ENCODE measurements at regions not wholly inside any gene's neighbourhood (a gene's known extent, or its start where the extent isn't known, plus 50 kb on each side); places are given as distances from the start of the nearest gene placed in this dataset.

DNA sequence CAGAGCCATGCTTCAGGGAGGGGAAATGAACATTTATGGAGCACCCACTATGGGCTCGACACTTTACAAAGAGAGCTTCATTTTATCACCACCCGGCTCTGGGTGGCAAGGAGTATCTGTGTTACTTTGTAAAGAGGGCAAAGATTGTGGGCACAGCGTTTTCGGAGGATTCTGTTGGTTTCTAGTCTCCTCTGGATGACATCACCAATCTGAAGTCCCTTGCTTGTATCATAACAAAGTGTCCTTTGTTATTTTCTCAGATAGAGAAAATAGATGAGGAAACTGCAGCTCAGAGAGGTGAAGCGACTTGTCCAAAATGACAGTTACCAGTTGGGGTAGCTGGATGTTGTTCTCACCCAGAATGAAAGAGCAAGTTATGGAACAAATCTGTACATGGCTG is 162.8 kb downstream of the GLI2 start:
- no peak overlapping the region for H3K27ac Mint-ChIP-seq
- Histone ChIP-seq H3K36me3 (replicated peaks in 1 of 2; ENCODE audit: control extremely low read depth in 1 of 2, control insufficient read depth in 1 of 2, extremely low read depth in 1 of 2, insufficient read depth in 2 of 2, low read length in 1 of 2) (no peaks in the 10 kb centered on the region), H3K4me3 (ENCODE audit: control extremely low read depth in 1 of 5, extremely low read depth in 1 of 5, insufficient read depth in 1 of 5, low read depth in 2 of 5, low read length in 4 of 5) (no peak overlapping the region), H3K9me3 (ENCODE audit: control extremely low read depth in 1 of 3, control insufficient read depth in 2 of 3, insufficient read depth in 1 of 3, low read length in 2 of 3) (no peaks in the 10 kb centered on the region), H3K4me1 (ENCODE audit: control insufficient read depth in 2 of 2, insufficient read depth in 2 of 2, low read length in 2 of 2) (no peaks in the 10 kb centered on the region), H3K79me2 (ENCODE audit: control insufficient read depth, insufficient read depth, low read length) (no peaks in the 10 kb centered on the region), H2AFZ (ENCODE audit: insufficient read depth, low read depth, low read length, poor library complexity, severe bottlenecking) (no peak overlapping the region), H3K27me3 (replicated peaks in 1 of 4; ENCODE audit: control extremely low read depth in 1 of 4, control insufficient read depth in 3 of 4, insufficient read depth in 4 of 4, low read length in 3 of 4) (no peaks in the 10 kb centered on the region), H3K27ac (ENCODE audit: low read length in 2 of 2) (no peak overlapping the region), H4K20me1 (ENCODE audit: control insufficient read depth, insufficient read depth, low read length, poor library complexity, severe bottlenecking) (no peaks in the 10 kb centered on the region), H3K4me2 (replicated peaks; ENCODE audit: low read depth, low read length, poor library complexity, severe bottlenecking) (no peak overlapping the region), H3K9ac (ENCODE audit: low read length) (no peak overlapping the region)
- ATAC-seq (ENCODE audit: low read depth) (no peak), DNase-seq (no peak)
- TF ChIP-seq, protein P1, sequence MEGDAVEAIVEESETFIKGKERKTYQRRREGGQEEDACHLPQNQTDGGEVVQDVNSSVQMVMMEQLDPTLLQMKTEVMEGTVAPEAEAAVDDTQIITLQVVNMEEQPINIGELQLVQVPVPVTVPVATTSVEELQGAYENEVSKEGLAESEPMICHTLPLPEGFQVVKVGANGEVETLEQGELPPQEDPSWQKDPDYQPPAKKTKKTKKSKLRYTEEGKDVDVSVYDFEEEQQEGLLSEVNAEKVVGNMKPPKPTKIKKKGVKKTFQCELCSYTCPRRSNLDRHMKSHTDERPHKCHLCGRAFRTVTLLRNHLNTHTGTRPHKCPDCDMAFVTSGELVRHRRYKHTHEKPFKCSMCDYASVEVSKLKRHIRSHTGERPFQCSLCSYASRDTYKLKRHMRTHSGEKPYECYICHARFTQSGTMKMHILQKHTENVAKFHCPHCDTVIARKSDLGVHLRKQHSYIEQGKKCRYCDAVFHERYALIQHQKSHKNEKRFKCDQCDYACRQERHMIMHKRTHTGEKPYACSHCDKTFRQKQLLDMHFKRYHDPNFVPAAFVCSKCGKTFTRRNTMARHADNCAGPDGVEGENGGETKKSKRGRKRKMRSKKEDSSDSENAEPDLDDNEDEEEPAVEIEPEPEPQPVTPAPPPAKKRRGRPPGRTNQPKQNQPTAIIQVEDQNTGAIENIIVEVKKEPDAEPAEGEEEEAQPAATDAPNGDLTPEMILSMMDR (IDR thresholded peaks at IDR 0.05): no peak
- no peak for TF ChIP-seq EZH2 (IDR thresholded peaks at IDR 0.05; ENCODE audit: borderline replicate concordance, insufficient read depth, low read depth, low read length, poor library complexity, severe bottlenecking)
- H3K27me3 Mint-ChIP-seq: no peaks in the 10 kb centered on the region
- H3K9me3 Mint-ChIP-seq (ENCODE audit: insufficient read depth): no peaks in the 10 kb centered on the region
- no peaks in the 10 kb centered on the region for H3K4me1 Mint-ChIP-seq
- ChIA-PET POLR2A (no interaction called here), CTCF (no interaction called here)
- H3K4me3 Mint-ChIP-seq: no peak overlapping the region
- intact Hi-C loops (cut with micrococcal nuclease): no loop called here
- 100% methylated on average over 2 of the region's 5 CpGs for WGBS (ENCODE audit: insufficient coverage)

DNA sequence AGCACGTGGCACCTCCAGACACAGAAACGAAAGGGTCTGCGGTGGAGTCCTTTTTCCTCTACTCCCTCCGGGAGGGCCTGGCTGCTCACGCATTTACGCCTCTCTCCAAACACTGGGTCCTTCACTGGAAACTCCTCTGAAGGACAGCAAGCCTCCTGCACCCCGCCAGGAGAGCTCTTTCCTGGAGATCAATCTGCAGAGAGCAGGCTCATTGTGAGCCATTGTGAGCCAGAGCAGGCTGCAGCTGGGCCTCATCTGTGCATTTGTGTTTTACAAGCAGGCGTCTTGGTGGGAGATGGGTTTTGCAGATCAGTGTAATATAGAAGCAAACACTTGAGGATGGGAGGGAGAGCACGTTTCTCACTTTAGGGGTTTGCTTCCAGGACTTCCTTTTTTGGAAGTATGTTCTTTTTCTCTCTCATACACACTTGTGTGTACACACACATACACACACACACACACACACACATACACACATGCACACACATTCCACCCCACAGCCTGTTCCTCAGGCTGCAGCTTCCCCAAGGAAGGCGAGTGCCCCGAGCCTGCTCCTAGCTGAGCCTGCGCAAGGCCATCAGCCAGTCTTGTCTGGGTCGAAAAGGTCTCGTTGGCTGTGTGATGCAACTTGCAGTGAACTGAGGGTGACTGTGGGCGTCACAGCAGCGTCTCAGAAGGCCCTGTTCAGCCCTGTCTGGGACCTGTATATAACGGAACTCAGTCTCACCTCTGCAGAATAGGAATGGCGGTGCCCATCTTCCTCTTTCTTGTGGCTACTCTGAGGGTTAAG is 163.5 kb downstream of the GLI2 start:
- no peak overlapping the region for H3K27ac ChIP-seq (ENCODE audit: low read length in 2 of 2)
- H3K36me3 ChIP-seq (replicated peaks in 1 of 2; ENCODE audit: control extremely low read depth in 1 of 2, control insufficient read depth in 1 of 2, extremely low read depth in 1 of 2, insufficient read depth in 2 of 2, low read length in 1 of 2): no peaks in the 10 kb centered on the region
- ATAC-seq (ENCODE audit: low read depth): no peak
- TF ChIP-seq, protein P1 (IDR thresholded peaks at IDR 0.05): no peak
- TF ChIP-seq EZH2 (IDR thresholded peaks at IDR 0.05; ENCODE audit: borderline replicate concordance, insufficient read depth, low read depth, low read length, poor library complexity, severe bottlenecking): no peak
- Mint-ChIP-seq H3K27me3 (no peaks in the 10 kb centered on the region), H3K4me1 (no peaks in the 10 kb centered on the region), H3K9me3 (ENCODE audit: insufficient read depth) (no peaks in the 10 kb centered on the region), H3K27ac (no peak overlapping the region), H3K4me3 (no peak overlapping the region)
- no peak overlapping the region for H2AFZ ChIP-seq (ENCODE audit: insufficient read depth, low read depth, low read length, poor library complexity, severe bottlenecking)
- CTCF ChIA-PET: no interaction called here
- no peaks in the 10 kb centered on the region for H3K27me3 ChIP-seq (replicated peaks in 1 of 4; ENCODE audit: control extremely low read depth in 1 of 4, control insufficient read depth in 3 of 4, insufficient read depth in 4 of 4, low read length in 3 of 4)
- 80% methylated on average over 14 of the region's 18 CpGs for WGBS (ENCODE audit: insufficient coverage)
- no peak overlapping the region for H3K9ac ChIP-seq (ENCODE audit: low read length)
- H3K4me2 ChIP-seq (replicated peaks; ENCODE audit: low read depth, low read length, poor library complexity, severe bottlenecking): no peak overlapping the region
- H3K4me3 ChIP-seq (ENCODE audit: control extremely low read depth in 1 of 5, extremely low read depth in 1 of 5, insufficient read depth in 1 of 5, low read depth in 2 of 5, low read length in 4 of 5): no peak overlapping the region
- no peaks in the 10 kb centered on the region for H3K79me2 ChIP-seq (ENCODE audit: control insufficient read depth, insufficient read depth, low read length)
- intact Hi-C loops (cut with micrococcal nuclease): no loop called here
- POLR2A ChIA-PET: no interaction called here
- H3K9me3 ChIP-seq (ENCODE audit: control extremely low read depth in 1 of 3, control insufficient read depth in 2 of 3, insufficient read depth in 1 of 3, low read length in 2 of 3): no peaks in the 10 kb centered on the region
- DNase-seq: no peak
- no peaks in the 10 kb centered on the region for H4K20me1 ChIP-seq (ENCODE audit: control insufficient read depth, insufficient read depth, low read length, poor library complexity, severe bottlenecking)
- H3K4me1 ChIP-seq (ENCODE audit: control insufficient read depth in 2 of 2, insufficient read depth in 2 of 2, low read length in 2 of 2): no peaks in the 10 kb centered on the region

Data from B cell (primary cell).